ENCODE measurements at regions not wholly inside any gene's neighbourhood (a gene's known extent, or its start where the extent isn't known, plus 50 kb on each side); places are given as distances from the start of the nearest gene placed in this dataset.
A peak's percentile ranks its signal among the peaks of the same experiment; 100 is the strongest.

GRCh38 chr2:8121022-8121825, 560.6 kb upstream of the ID2 start:
- WGBS: 81% methylated on average over 9 of the region's 10 CpGs

GRCh38 chr2:8121826-8122513, 559.9 kb upstream of the ID2 start:
- intact Hi-C loops (cut with DNase I): no loop called here
- Histone ChIP-seq H3K4me3 (no peak overlapping the region), H3K36me3 (no peaks in the 10 kb centered on the region), H3K27me3 (no peaks in the 10 kb centered on the region), H3K27ac (replicated peaks in 1 of 4) (peak overlapping the region in 2 of 4 donors; percentile 0 to 10), H3K4me1 (peaks cover 13 to 41% (median 29%) of the 10 kb centered on the region in 4 donors), H3K9me3 (peaks cover 0 to 2% (median 0%) of the 10 kb centered on the region in 4 donors)
- DNase-seq (ENCODE audit: extremely low spot score): no peak
- TF ChIP-seq CTCF (IDR thresholded peaks at IDR 0.05) (no peak), POLR2A (IDR thresholded peaks at IDR 0.05; ENCODE audit: low read depth) (no peak), POLR2AphosphoS5 (IDR thresholded peaks at IDR 0.05) (no peak), EP300 (IDR thresholded peaks at IDR 0.05) (no peak)
- 71% methylated on average over 5 of the region's 5 CpGs for WGBS

More at GRCh38 chr2:8121022-8121825, 560.6 kb upstream of the ID2 start:
- Histone ChIP-seq H3K4me1 (peaks cover 13 to 41% (median 29%) of the 10 kb centered on the region in 4 donors), H3K27ac (replicated peaks in 1 of 4) (no peak overlapping the region), H3K4me3 (no peak overlapping the region), H3K9me3 (no peaks in the 10 kb centered on the region), H3K27me3 (no peaks in the 10 kb centered on the region), H3K36me3 (no peaks in the 10 kb centered on the region)
- DNase-seq (ENCODE audit: extremely low spot score): no peak
- TF ChIP-seq POLR2AphosphoS5 (IDR thresholded peaks at IDR 0.05) (no peak), EP300 (IDR thresholded peaks at IDR 0.05) (no peak), CTCF (IDR thresholded peaks at IDR 0.05) (no peak), POLR2A (IDR thresholded peaks at IDR 0.05; ENCODE audit: low read depth) (no peak)
- intact Hi-C loops (cut with DNase I): no loop called here

GRCh38 chr2:8122520-8122919, 559.3 kb upstream of the ID2 start:
- WGBS: 75% methylated on average over 7 of the region's 7 CpGs
- no peak overlapping the region for H3K4me3 ChIP-seq
- H3K27me3 ChIP-seq: no peaks in the 10 kb centered on the region
- H3K9me3 ChIP-seq: peaks cover 0 to 3% (median 0%) of the 10 kb centered on the region in 4 donors
- no peaks in the 10 kb centered on the region for H3K36me3 ChIP-seq
- intact Hi-C loops (cut with DNase I): no loop called here
- peak overlapping the region in 2 of 4 donors; percentile 0 to 10 for H3K27ac ChIP-seq (replicated peaks in 1 of 4)
- TF ChIP-seq POLR2AphosphoS5 (IDR thresholded peaks at IDR 0.05) (no peak), CTCF (IDR thresholded peaks at IDR 0.05) (no peak), POLR2A (IDR thresholded peaks at IDR 0.05; ENCODE audit: low read depth) (no peak), EP300 (IDR thresholded peaks at IDR 0.05) (no peak)
- peaks cover 13 to 41% (median 29%) of the 10 kb centered on the region in 4 donors for H3K4me1 ChIP-seq
- no peak for DNase-seq (ENCODE audit: extremely low spot score)

- Histone ChIP-seq H3K9me3 (peaks cover 0 to 3% (median 0%) of the 10 kb centered on the region in 4 donors), H3K27ac (replicated peaks in 1 of 4) (no peak overlapping the region), H3K4me3 (no peak overlapping the region), H3K36me3 (no peaks in the 10 kb centered on the region), H3K4me1 (peaks cover 13 to 41% (median 29%) of the 10 kb centered on the region in 4 donors), H3K27me3 (no peaks in the 10 kb centered on the region)
- intact Hi-C loops (cut with DNase I): no loop called here
- TF ChIP-seq POLR2A (IDR thresholded peaks at IDR 0.05; ENCODE audit: low read depth): no peak
- TF ChIP-seq CTCF (IDR thresholded peaks at IDR 0.05): no peak
- no peak for DNase-seq (ENCODE audit: extremely low spot score)
- WGBS: 52% methylated on average over 2 of the region's 2 CpGs
Measured at GRCh38 chr2:8123464-8123863, 558.4 kb upstream of the ID2 start.

Measured in esophagus muscularis mucosa (tissue), 4 donors.